BJ (cell line): ENCODE measurements at regions not wholly inside any gene's neighbourhood (a gene's known extent, or its start where the extent isn't known, plus 50 kb on each side); places are given as distances from the start of the nearest gene placed in this dataset.

Experiments
- CTCF ChIA-PET: fragments of 350-600 bp; formaldehyde crosslinking; extraction: SDS; loops from one replicate; lab custom pipeline; 2021; ENCODE audit warnings: antibody characterized with exemption, inconsistent platforms; lab: Yijun Ruan, JAX
- POLR2A ChIA-PET: fragments of 300-600 bp; sonication (Branson Sonifier 250); formaldehyde crosslinking; extraction: SDS; loops from one replicate; lab custom pipeline; 2021; ENCODE audit warnings: antibody characterized with exemption; lab: Charles Lee
- DNase-seq: peaks from one replicate; pipeline ENCODE4 v3.0.0-alpha.2; 2011; ENCODE audit warnings: low read depth
- H3K27me3 ChIP-seq: 2 replicates; pipeline ENCODE4 v1.6.0; 2011; ENCODE audit warnings: low read length; ENCODE audit not compliant: control insufficient read depth, insufficient read depth
- H3K36me3 ChIP-seq: 2 replicates; pipeline ENCODE4 v1.5.1; 2011; ENCODE audit warnings: low read length; ENCODE audit not compliant: control insufficient read depth, insufficient read depth
- H3K4me3 ChIP-seq: 2 replicates; pipeline ENCODE4 v1.5.1; 2011; ENCODE audit warnings: low read depth, mild to moderate bottlenecking, control low read depth, low read length
- TF ChIP-seq, protein P1 (sequence below): IDR thresholded peaks from 2 replicates; pipeline ENCODE4 v1.5.1; 2011; ENCODE audit warnings: low read depth, mild to moderate bottlenecking, control low read depth, inconsistent platforms, low read length, moderate library complexity; ENCODE audit not compliant: insufficient read depth

- ChIA-PET CTCF (interaction anchor here (0.9 to 1.6 kb wide), 2 partner anchors 355 to 365 kb away, joined by 3 read pairs; no protein-coding TSS in a partner anchor), POLR2A (no interaction called here)
- H3K4me3 ChIP-seq = no peak overlapping the region
- TF ChIP-seq, protein P1, sequence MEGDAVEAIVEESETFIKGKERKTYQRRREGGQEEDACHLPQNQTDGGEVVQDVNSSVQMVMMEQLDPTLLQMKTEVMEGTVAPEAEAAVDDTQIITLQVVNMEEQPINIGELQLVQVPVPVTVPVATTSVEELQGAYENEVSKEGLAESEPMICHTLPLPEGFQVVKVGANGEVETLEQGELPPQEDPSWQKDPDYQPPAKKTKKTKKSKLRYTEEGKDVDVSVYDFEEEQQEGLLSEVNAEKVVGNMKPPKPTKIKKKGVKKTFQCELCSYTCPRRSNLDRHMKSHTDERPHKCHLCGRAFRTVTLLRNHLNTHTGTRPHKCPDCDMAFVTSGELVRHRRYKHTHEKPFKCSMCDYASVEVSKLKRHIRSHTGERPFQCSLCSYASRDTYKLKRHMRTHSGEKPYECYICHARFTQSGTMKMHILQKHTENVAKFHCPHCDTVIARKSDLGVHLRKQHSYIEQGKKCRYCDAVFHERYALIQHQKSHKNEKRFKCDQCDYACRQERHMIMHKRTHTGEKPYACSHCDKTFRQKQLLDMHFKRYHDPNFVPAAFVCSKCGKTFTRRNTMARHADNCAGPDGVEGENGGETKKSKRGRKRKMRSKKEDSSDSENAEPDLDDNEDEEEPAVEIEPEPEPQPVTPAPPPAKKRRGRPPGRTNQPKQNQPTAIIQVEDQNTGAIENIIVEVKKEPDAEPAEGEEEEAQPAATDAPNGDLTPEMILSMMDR = no peak
- no peak for DNase-seq
- peaks cover 1% of the 10 kb centered on the region; the same call in 1 of the 2 replicates for H3K27me3 ChIP-seq
- H3K36me3 ChIP-seq = no peaks in the 10 kb centered on the region
Observed at GRCh38 chr2:118490330-118490729, 357.1 kb downstream of the EN1 start.

DNA sequence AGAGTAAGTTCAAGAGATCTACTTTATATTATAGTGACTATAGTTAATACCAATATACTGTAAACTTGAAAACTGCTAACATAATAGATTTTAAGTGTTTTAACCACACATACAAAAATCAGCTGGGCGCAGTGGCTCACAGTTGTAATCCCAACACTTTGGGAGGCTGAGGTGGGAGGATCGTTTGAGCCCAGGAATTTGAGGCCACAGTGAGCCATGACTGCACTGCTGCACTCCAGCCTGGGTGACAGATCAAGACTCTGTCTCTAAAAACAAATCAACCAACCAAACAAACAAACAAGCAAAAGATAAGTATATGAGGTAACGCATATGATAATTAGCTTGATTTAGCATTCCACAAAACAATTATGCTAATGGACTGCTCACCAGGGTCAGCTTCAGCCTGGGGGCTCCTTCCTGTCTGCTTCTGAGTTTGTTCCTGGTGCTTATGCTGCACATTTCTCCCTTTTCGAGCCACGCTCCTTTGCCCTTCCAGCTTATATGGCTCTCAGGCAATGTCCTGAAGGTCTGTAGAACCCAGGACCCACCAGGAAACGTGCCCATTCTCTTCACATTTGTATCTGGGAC, 357.6 kb downstream of the EN1 start:
- Histone ChIP-seq H3K36me3 (no peaks in the 10 kb centered on the region), H3K4me3 (no peak overlapping the region), H3K27me3 (peaks cover 1% of the 10 kb centered on the region; the same call in 1 of the 2 replicates)
- no peak for DNase-seq
- TF ChIP-seq, protein P1 = no peak
- ChIA-PET POLR2A (no interaction called here), CTCF (interaction anchor here (0.9 to 1.6 kb wide), 2 partner anchors 356 to 366 kb away, joined by 3 read pairs; no protein-coding TSS in a partner anchor)

DNA sequence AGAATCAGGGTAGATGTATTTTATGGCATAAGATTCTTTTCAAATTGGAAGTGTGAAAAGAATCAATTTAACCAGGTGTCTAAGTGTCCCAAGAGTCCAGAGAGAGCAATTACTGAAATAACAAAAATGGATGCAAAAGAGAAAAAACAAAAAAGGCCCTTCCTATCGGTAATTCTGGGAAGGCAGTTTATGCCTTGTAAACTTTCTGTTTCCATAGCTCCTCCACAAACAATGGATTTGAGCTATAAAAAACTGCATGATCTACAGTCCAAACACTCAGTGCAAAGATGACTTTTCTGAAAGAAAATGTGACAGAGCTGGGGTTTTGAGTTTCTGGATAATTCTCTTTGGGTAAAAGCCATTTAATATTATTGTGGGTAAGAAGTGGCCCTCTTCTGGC, 366.1 kb downstream of the EN1 start:
- TF ChIP-seq, protein P1 = no peak
- H3K4me3 ChIP-seq = no peak overlapping the region
- no peak for DNase-seq
- POLR2A ChIA-PET = no interaction called here
- no peaks in the 10 kb centered on the region for H3K36me3 ChIP-seq
- H3K27me3 ChIP-seq = 0 out of 2 replicates have a peak, but pooled peaks cover 1% of the 10 kb centered on the region
- CTCF ChIA-PET = interaction anchor here (1.1 to 1.5 kb wide), 2 partner anchors 12 to 374 kb away, joined by 4 to 7 read pairs; no protein-coding TSS in a partner anchor

- no peak for DNase-seq
- H3K27me3 ChIP-seq = 0 out of 2 replicates have a peak, but pooled peaks cover 1% of the 10 kb centered on the region
- TF ChIP-seq, protein P1 = no peak
- POLR2A ChIA-PET = no interaction called here
- CTCF ChIA-PET = interaction anchor here (0.6 kb wide), 1 partner anchor 920 kb away, joined by 3 read pairs; no protein-coding TSS in a partner anchor
- no peaks in the 10 kb centered on the region for H3K36me3 ChIP-seq
- no peak overlapping the region for H3K4me3 ChIP-seq
Observed at GRCh38 chr2:118479020-118479419, 368.4 kb downstream of the EN1 start.

- TF ChIP-seq, protein P1 = no peak
- CTCF ChIA-PET = interaction anchor here (0.7 kb wide), 1 partner anchor 78 kb away, joined by 3 read pairs; no protein-coding TSS in a partner anchor
- no peak for DNase-seq
- POLR2A ChIA-PET = no interaction called here
- Histone ChIP-seq H3K27me3 (0 out of 2 replicates have a peak, but pooled peaks cover 1% of the 10 kb centered on the region), H3K36me3 (no peaks in the 10 kb centered on the region), H3K4me3 (no peak overlapping the region)
Observed at GRCh38 chr2:118477111-118477862, 370.2 kb downstream of the EN1 start.
